A673 (cell line): ENCODE measurements at regions not wholly inside any gene's neighbourhood (a gene's known extent, or its start where the extent isn't known, plus 50 kb on each side); places are given as distances from the start of the nearest gene placed in this dataset.

Experiments
- BruUV-seq: library from RNA; stranded (reverse); fragments of 400-500 nt; replicated peaks from 2 replicates; lab custom pipeline; 2021; lab: Mats Ljungman, UMichigan
- CTCF ChIA-PET: fragments of 300-600 bp; sonication (Branson Sonifier 250); formaldehyde crosslinking; loops from one replicate; lab custom pipeline; 2022; ENCODE audit warnings: antibody characterized with exemption; lab: Charles Lee
- POLR2A ChIA-PET: fragments of 300-600 bp; sonication (Branson Sonifier 250); formaldehyde crosslinking; loops from one replicate; lab custom pipeline; 2022; ENCODE audit warnings: antibody characterized with exemption; ENCODE audit not compliant: low non-redundant PET; lab: Charles Lee
- DNase-seq: peaks from one replicate; pipeline ENCODE4 v3.0.0-alpha.2; 2015; ENCODE audit warnings: low spot score
- H3K27ac ChIP-seq: fragments of 200-600 bp; sonication (generic); 2 replicates; pipeline ENCODE4 v1.5.1; 2016; ENCODE audit warnings: mixed run types, low read depth, mild to moderate bottlenecking, mixed read lengths, antibody characterized with exemption, low read length; ENCODE audit not compliant: poor library complexity, severe bottlenecking
- H3K27me3 ChIP-seq: fragments of 200-600 bp; sonication (generic); replicated peaks from 2 replicates; pipeline ENCODE4 v1.6.1; 2017; ENCODE audit warnings: mixed run types, low read depth, mild to moderate bottlenecking, mixed read lengths, antibody characterized with exemption, low read length; ENCODE audit not compliant: insufficient read depth, poor library complexity
- H3K36me3 ChIP-seq: fragments of 200-600 bp; sonication (generic); 2 replicates; pipeline ENCODE4 v1.6.1; 2016; ENCODE audit warnings: mixed run types, mild to moderate bottlenecking, mixed read lengths, antibody characterized with exemption, low read length; ENCODE audit not compliant: insufficient read depth, poor library complexity, severe bottlenecking
- H3K4me1 ChIP-seq: fragments of 200-600 bp; sonication (generic); 2 replicates; pipeline ENCODE4 v1.6.1; 2017; ENCODE audit warnings: mixed run types, mild to moderate bottlenecking, mixed read lengths, antibody characterized with exemption, low read length; ENCODE audit not compliant: insufficient read depth, poor library complexity, severe bottlenecking
- H3K4me3 ChIP-seq: fragments of 200-600 bp; sonication (generic); 2 replicates; pipeline ENCODE4 v1.5.1; 2016; ENCODE audit warnings: low read depth, mixed run types, mild to moderate bottlenecking, mixed read lengths, low read length; ENCODE audit not compliant: poor library complexity, severe bottlenecking
- H3K9me3 ChIP-seq: fragments of 200-600 bp; sonication (generic); 2 replicates; pipeline ENCODE4 v1.6.1; 2016; ENCODE audit warnings: mixed run types, low read depth, mild to moderate bottlenecking, mixed read lengths, antibody characterized with exemption, low read length; ENCODE audit not compliant: poor library complexity, severe bottlenecking
- EZH2 ChIP-seq: fragments of 200-600 bp; sonication (generic); IDR thresholded peaks from 2 replicates; pipeline ENCODE4 v1.6.1; 2017; ENCODE audit warnings: borderline replicate concordance, low read depth, mild to moderate bottlenecking, mixed read lengths, antibody characterized with exemption, low read length; ENCODE audit not compliant: poor library complexity, severe bottlenecking
- intact Hi-C: fragments of 100-400 bp; cut with micrococcal nuclease; formaldehyde crosslinking; loops from one replicate; pipeline ENCODE4 v1.10.0; 2022; ENCODE audit not compliant: unreplicated experiment
- TF ChIP-seq, protein P1 (sequence below): fragments of 300-800, 200-600 bp; sonication (generic); conservative IDR thresholded peaks from 2 replicates; pipeline ENCODE4 v1.5.1; 2017; ENCODE audit warnings: low read depth, mild to moderate bottlenecking, antibody characterized with exemption, low read length, moderate library complexity, mixed read lengths

DNA sequence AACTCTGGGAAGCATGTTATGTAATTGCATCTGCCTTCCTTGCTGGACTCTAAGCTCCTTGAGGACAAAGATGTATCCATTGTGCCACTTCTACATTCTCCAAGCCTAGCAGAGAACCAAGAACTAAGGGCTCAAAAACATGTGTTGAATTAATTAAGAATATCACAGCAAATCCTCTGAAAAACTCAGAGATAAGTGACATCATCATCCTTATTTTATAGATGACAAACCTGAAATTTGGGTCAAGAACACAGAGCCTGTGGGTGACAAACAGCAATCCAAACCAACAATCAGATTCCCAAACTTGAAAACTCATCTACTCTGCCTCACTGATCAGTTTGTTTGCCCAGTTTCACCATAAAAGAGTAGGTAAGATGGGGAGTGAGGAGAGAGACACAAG, 503.6 kb upstream of the LRRN3 start:
- ChIA-PET CTCF (no interaction called here), POLR2A (no interaction called here)
- Histone ChIP-seq H3K4me1 (no peaks in the 10 kb centered on the region), H3K4me3 (no peak overlapping the region), H3K36me3 (no peaks in the 10 kb centered on the region), H3K9me3 (no peaks in the 10 kb centered on the region), H3K27me3 (no peaks in the 10 kb centered on the region), H3K27ac (no peak overlapping the region)
- no TSS peak for BruUV-seq
- no peak for DNase-seq
- TF ChIP-seq EZH2 = no peak
- TF ChIP-seq, protein P1, sequence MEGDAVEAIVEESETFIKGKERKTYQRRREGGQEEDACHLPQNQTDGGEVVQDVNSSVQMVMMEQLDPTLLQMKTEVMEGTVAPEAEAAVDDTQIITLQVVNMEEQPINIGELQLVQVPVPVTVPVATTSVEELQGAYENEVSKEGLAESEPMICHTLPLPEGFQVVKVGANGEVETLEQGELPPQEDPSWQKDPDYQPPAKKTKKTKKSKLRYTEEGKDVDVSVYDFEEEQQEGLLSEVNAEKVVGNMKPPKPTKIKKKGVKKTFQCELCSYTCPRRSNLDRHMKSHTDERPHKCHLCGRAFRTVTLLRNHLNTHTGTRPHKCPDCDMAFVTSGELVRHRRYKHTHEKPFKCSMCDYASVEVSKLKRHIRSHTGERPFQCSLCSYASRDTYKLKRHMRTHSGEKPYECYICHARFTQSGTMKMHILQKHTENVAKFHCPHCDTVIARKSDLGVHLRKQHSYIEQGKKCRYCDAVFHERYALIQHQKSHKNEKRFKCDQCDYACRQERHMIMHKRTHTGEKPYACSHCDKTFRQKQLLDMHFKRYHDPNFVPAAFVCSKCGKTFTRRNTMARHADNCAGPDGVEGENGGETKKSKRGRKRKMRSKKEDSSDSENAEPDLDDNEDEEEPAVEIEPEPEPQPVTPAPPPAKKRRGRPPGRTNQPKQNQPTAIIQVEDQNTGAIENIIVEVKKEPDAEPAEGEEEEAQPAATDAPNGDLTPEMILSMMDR = no peak
- intact Hi-C loops = no loop called here

DNA sequence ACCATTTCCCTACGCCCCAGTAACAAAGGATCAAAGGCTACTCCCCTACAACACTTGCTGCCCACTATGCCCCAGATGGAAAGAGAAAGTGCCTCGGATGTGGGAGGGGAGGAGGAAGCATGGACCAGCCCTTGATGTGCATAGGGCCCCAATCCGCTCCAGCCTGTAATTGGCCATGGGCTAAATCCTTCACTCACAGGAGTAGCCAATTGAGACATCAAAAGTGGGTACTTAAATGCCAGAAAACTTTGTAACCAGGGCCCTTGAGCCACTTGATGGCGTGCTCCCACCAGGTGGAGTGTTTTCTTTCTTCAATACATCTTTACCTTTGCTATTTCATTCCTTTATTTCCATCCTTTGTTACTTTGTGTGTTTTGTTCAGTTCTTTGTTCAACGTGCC, 500.5 kb upstream of the LRRN3 start:
- no peaks in the 10 kb centered on the region for H3K36me3 ChIP-seq
- TF ChIP-seq, protein P1 = no peak
- no peak for TF ChIP-seq EZH2
- no peak for DNase-seq
- no peaks in the 10 kb centered on the region for H3K9me3 ChIP-seq
- BruUV-seq = no TSS peak
- POLR2A ChIA-PET = no interaction called here
- H3K27me3 ChIP-seq = no peaks in the 10 kb centered on the region
- intact Hi-C loops = no loop called here
- H3K4me1 ChIP-seq = no peaks in the 10 kb centered on the region
- H3K27ac ChIP-seq = no peak overlapping the region
- H3K4me3 ChIP-seq = no peak overlapping the region
- CTCF ChIA-PET = no interaction called here

DNA sequence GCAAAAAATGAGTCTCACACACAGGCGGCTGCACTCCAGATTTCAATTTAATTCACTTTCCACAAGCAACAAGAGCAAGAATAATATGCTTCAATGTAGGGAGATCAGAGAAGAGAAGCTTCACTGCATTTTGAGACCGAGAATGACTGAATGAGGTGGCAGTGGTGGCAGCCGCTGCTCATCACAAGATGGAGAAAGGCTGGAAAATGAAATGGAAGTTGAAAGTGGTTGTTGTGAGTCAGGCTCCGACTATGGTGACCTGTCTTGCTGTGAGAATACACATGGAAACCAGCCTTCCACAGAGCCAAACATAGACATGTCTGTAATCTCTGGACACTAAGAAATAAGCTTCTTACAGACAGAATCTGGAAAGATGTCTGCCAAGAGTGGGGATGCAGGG, 499.6 kb upstream of the LRRN3 start:
- BruUV-seq = no TSS peak
- CTCF ChIA-PET = no interaction called here
- intact Hi-C loops = no loop called here
- no peak for TF ChIP-seq EZH2
- TF ChIP-seq, protein P1 = no peak
- H3K4me1 ChIP-seq = no peaks in the 10 kb centered on the region
- POLR2A ChIA-PET = no interaction called here
- H3K36me3 ChIP-seq = no peaks in the 10 kb centered on the region
- no peaks in the 10 kb centered on the region for H3K9me3 ChIP-seq
- no peak overlapping the region for H3K27ac ChIP-seq
- H3K27me3 ChIP-seq = no peaks in the 10 kb centered on the region
- H3K4me3 ChIP-seq = no peak overlapping the region
- no peak for DNase-seq
